ENCODE measurements at regions not wholly inside any gene's neighbourhood (a gene's known extent, or its start where the extent isn't known, plus 50 kb on each side); places are given as distances from the start of the nearest gene placed in this dataset.

- Histone ChIP-seq H3K4me2 (ENCODE audit: low read length) (no peak overlapping the region), H3K36me3 (ENCODE audit: control insufficient read depth in 1 of 2, insufficient read depth in 2 of 2, low read length in 2 of 2) (no peaks in the 10 kb centered on the region), H3K9me2 (ENCODE audit: insufficient read depth) (no peaks in the 10 kb centered on the region), H2AFZ (ENCODE audit: low read depth, low read length, poor library complexity, severe bottlenecking) (no peak overlapping the region), H3K4me3 (replicated peaks in 1 of 2; ENCODE audit: low read depth in 1 of 2, low read length in 2 of 2) (no peak overlapping the region), H3K9ac (ENCODE audit: low read length) (no peak overlapping the region), H4K20me1 (ENCODE audit: insufficient read depth) (no peaks in the 10 kb centered on the region), H3K9me3 (ENCODE audit: control insufficient read depth in 1 of 2, insufficient read depth in 1 of 2, low read depth in 1 of 2, low read length in 2 of 2) (no peaks in the 10 kb centered on the region), H3K4me1 (ENCODE audit: control insufficient read depth in 1 of 2, insufficient read depth in 2 of 2, low read length in 2 of 2) (no peaks in the 10 kb centered on the region), H3K27ac (ENCODE audit: low read depth, low read length) (no peak overlapping the region), H3K79me2 (ENCODE audit: insufficient read depth, low read length) (no peaks in the 10 kb centered on the region), H3K27me3 (ENCODE audit: insufficient read depth, low read length) (no peaks in the 10 kb centered on the region)
- no peak for ATAC-seq
- ChIA-PET POLR2A (no interaction called here), CTCF (no interaction called here), RAD21 (ENCODE audit: low non-redundant PET in 1 of 2, low total read pairs in 2 of 2, uncharacterized antibody in 2 of 2, unreplicated experiment in 2 of 2) (no interaction called here)
- DNase-seq (ENCODE audit: low read depth, low spot score), result no peak
- intact Hi-C loops (cut with micrococcal nuclease), result no loop called here
- TF ChIP-seq TCF7L2 (IDR thresholded peaks at IDR 0.05; ENCODE audit: borderline replicate concordance, extremely low read depth, insufficient read depth, insufficient read length) (no peak), ATF3 (IDR thresholded peaks at IDR 0.05) (no peak), POLR2AphosphoS5 (IDR thresholded peaks at IDR 0.05; ENCODE audit: low read depth, low read length) (no peak), EGR1 (IDR thresholded peaks at IDR 0.05; ENCODE audit: low read depth) (no peak), CBX3 (IDR thresholded peaks at IDR 0.05; ENCODE audit: low read depth) (no peak), ZBTB33 (IDR thresholded peaks at IDR 0.05; ENCODE audit: extremely low read depth, insufficient replicate concordance, low read length) (no peak), EZH2phosphoT487 (IDR thresholded peaks at IDR 0.05; ENCODE audit: borderline replicate concordance) (no peak), EZH2 (IDR thresholded peaks at IDR 0.05) (no peak), ZNF274 (IDR thresholded peaks at IDR 0.05; ENCODE audit: low read depth, low read length) (no peak), SRF (IDR thresholded peaks at IDR 0.05; ENCODE audit: low read depth) (no peak), CEBPB (IDR thresholded peaks at IDR 0.05; ENCODE audit: low read depth) (no peak), JUND (IDR thresholded peaks at IDR 0.05) (no peak)
- no TSS peak for BruUV-seq (replicated peaks)
Observed at GRCh38 chr4:94115687-94116086, 92.0 kb upstream of the SMARCAD1 start.

Data from HCT116 (cell line).